Liver (tissue), 8 donors: ENCODE measurements at regions not wholly inside any gene's neighbourhood (a gene's known extent, or its start where the extent isn't known, plus 50 kb on each side); places are given as distances from the start of the nearest gene placed in this dataset.

Experiments
- DNase-seq: peaks from one replicate; pipeline ENCODE4 v3.0.0-alpha.2; 2017; ENCODE audit warnings: low spot score
- H3K27ac ChIP-seq, 2 donors: one replicate each; pipeline ENCODE4 v1.7.0; 2013; ENCODE audit warnings: inconsistent platforms in 2 of 2, low read length in 2 of 2, control low read depth in 1 of 2, low read depth in 1 of 2, mild to moderate bottlenecking in 1 of 2
- H3K27me3 ChIP-seq, 4 donors: one replicate each; pipeline versions ENCODE4 v1.6.1 to v1.7.0; 2013; ENCODE audit warnings: low read length in 3 of 4, inconsistent platforms in 1 of 4, mild to moderate bottlenecking in 1 of 4, moderate library complexity in 1 of 4; ENCODE audit not compliant: control insufficient read depth in 4 of 4, insufficient read depth in 4 of 4
- H3K36me3 ChIP-seq, 4 donors: one replicate each; pipeline versions ENCODE4 v1.6.1 to v1.7.0; 2013; ENCODE audit warnings: low read length in 3 of 4, mild to moderate bottlenecking in 3 of 4, low read depth in 1 of 4, moderate library complexity in 1 of 4; ENCODE audit not compliant: control insufficient read depth in 4 of 4, insufficient read depth in 3 of 4
- H3K4me1 ChIP-seq, 4 donors: one replicate each; pipeline versions ENCODE4 v1.6.1 to v1.7.0; 2013; ENCODE audit warnings: low read length in 3 of 4, mild to moderate bottlenecking in 3 of 4, moderate library complexity in 1 of 4; ENCODE audit not compliant: control insufficient read depth in 4 of 4, insufficient read depth in 4 of 4
- H3K4me3 ChIP-seq, 3 donors: one replicate each; pipeline versions ENCODE4 v1.6.1 to v1.7.0; 2013; ENCODE audit warnings: low read length in 3 of 3, control low read depth in 1 of 3, low read depth in 1 of 3, mild to moderate bottlenecking in 1 of 3
- H3K9ac ChIP-seq, 2 donors: one replicate each; pipeline ENCODE4 v1.7.0; 2013; ENCODE audit warnings: low read length in 2 of 2, mild to moderate bottlenecking in 2 of 2, moderate library complexity in 2 of 2, control low read depth in 1 of 2, low read depth in 1 of 2
- H3K9me3 ChIP-seq, 4 donors: one replicate each; pipeline versions ENCODE4 v1.6.1 to v1.7.0; 2013; ENCODE audit warnings: low read length in 3 of 4; ENCODE audit not compliant: control insufficient read depth in 4 of 4
- ATF3 ChIP-seq: IDR thresholded peaks from 2 replicates; pipeline ENCODE4 v1.6.1; 2016; ENCODE audit warnings: antibody characterized with exemption
- CTCF ChIP-seq: fragments of 150-350 bp; IDR thresholded peaks from 2 replicates; pipeline ENCODE4 v1.5.1; 2017; ENCODE audit warnings: improper control_type of control experiment, low read depth, low read length; ENCODE audit not compliant: missing input control
- EGR1 ChIP-seq, 2 donors: IDR thresholded peaks; 2 replicates each; pipeline ENCODE4 v1.6.1; 2016 to 2018; ENCODE audit warnings: antibody characterized with exemption in 2 of 2, low read depth in 2 of 2
- FOXA2 ChIP-seq: IDR thresholded peaks from 2 replicates; pipeline ENCODE4 v1.6.1; 2016; ENCODE audit warnings: antibody characterized with exemption
- HNF4A ChIP-seq, 2 donors: conservative IDR thresholded peaks; 2 replicates each; pipeline ENCODE4 v1.6.1; 2016; ENCODE audit warnings: antibody characterized with exemption in 2 of 2, mild to moderate bottlenecking in 2 of 2
- HNF4G ChIP-seq: IDR thresholded peaks from 2 replicates; pipeline ENCODE4 v1.6.1; 2016; ENCODE audit warnings: antibody characterized with exemption
- MAX ChIP-seq: IDR thresholded peaks from 2 replicates; pipeline ENCODE4 v1.6.1; 2016; ENCODE audit warnings: antibody characterized with exemption
- RAD21 ChIP-seq, 2 donors: IDR thresholded peaks; 2 replicates each; pipeline ENCODE4 v1.6.1; 2016; ENCODE audit warnings: antibody characterized with exemption in 2 of 2, mild to moderate bottlenecking in 2 of 2
- RXRA ChIP-seq, 2 donors: IDR thresholded peaks; 2 replicates each; pipeline ENCODE4 v1.6.1; 2017 to 2018; ENCODE audit warnings: antibody characterized with exemption in 2 of 2, mild to moderate bottlenecking in 1 of 2
- SP1 ChIP-seq: IDR thresholded peaks from 2 replicates; pipeline ENCODE4 v1.6.1; 2018; ENCODE audit warnings: antibody characterized with exemption, mild to moderate bottlenecking
- TAF1 ChIP-seq: conservative IDR thresholded peaks from 2 replicates; pipeline ENCODE4 v1.6.1; 2016; ENCODE audit warnings: antibody characterized with exemption, mild to moderate bottlenecking
- YY1 ChIP-seq: IDR thresholded peaks from 2 replicates; pipeline ENCODE4 v1.6.1; 2016; ENCODE audit warnings: antibody characterized with exemption, mild to moderate bottlenecking
- ZBTB33 ChIP-seq: IDR thresholded peaks from 2 replicates; pipeline ENCODE4 v1.6.1; 2016; ENCODE audit warnings: antibody characterized with exemption
- WGBS: extraction: QIAGEN DNeasy Blood & Tissue Kit; methylation state at CpG from one replicate; pipeline ENCODE4 v1.1.7; 2013; 5-methylcytosine and 5-hydroxymethylcytosine counted together
- donor health status: healthy.
- donor health status: healthy.
- donor health status: healthy.
- donor health status: healthy.
- donor health status: healthy.

GRCh38 chr16:82412770-82413169 is 214.0 kb upstream of the CDH13 start:
- DNase-seq = no peak
- Histone ChIP-seq H3K9me3 (no peaks in the 10 kb centered on the region), H3K9ac (no peak overlapping the region), H3K36me3 (no peaks in the 10 kb centered on the region), H3K4me3 (no peak overlapping the region), H3K27me3 (peaks cover 0 to 6% (median 2%) of the 10 kb centered on the region in 4 donors), H3K4me1 (no peaks in the 10 kb centered on the region), H3K27ac (no peak overlapping the region)
- WGBS = 87% methylated on average over 4 of the region's 4 CpGs
- TF ChIP-seq EGR1 (IDR thresholded peaks at IDR 0.05; ENCODE audit: low read depth in 2 of 2) = no peak
- no peak for TF ChIP-seq RAD21 (IDR thresholded peaks at IDR 0.05)
- no peak for TF ChIP-seq CTCF
- no peak for TF ChIP-seq HNF4G
- no peak for TF ChIP-seq FOXA2
- TF ChIP-seq TAF1 = no peak
- no peak for TF ChIP-seq MAX
- no peak for TF ChIP-seq RXRA (IDR thresholded peaks at IDR 0.05)

GRCh38 chr16:82405736-82406135 is 221.0 kb upstream of the CDH13 start:
- WGBS = 70% methylated on average over 6 of the region's 6 CpGs
- H3K4me3 ChIP-seq = no peak overlapping the region
- TF ChIP-seq HNF4G = no peak

GRCh38 chr16:82404586-82405315 is 222.0 kb upstream of the CDH13 start:
- TF ChIP-seq EGR1 (IDR thresholded peaks at IDR 0.05; ENCODE audit: low read depth in 2 of 2) (no peak), RAD21 (IDR thresholded peaks at IDR 0.05) (no peak), MAX (no peak), HNF4A (conservative IDR thresholded peaks at IDR 0.05) (no peak), SP1 (no peak), ZBTB33 (no peak), ATF3 (no peak), YY1 (no peak)
- Histone ChIP-seq H3K9ac (no peak overlapping the region), H3K9me3 (no peaks in the 10 kb centered on the region), H3K27ac (no peak overlapping the region), H3K27me3 (peaks cover 0 to 7% (median 2%) of the 10 kb centered on the region in 4 donors), H3K4me3 (no peak overlapping the region), H3K36me3 (no peaks in the 10 kb centered on the region), H3K4me1 (no peaks in the 10 kb centered on the region)
- no peak for DNase-seq
- WGBS = 80% methylated on average over 3 of the region's 3 CpGs

More at GRCh38 chr16:82405736-82406135, 221.0 kb upstream of the CDH13 start:
- H3K27ac ChIP-seq = no peak overlapping the region
- H3K36me3 ChIP-seq = no peaks in the 10 kb centered on the region
- H3K27me3 ChIP-seq = peaks cover 0 to 7% (median 3%) of the 10 kb centered on the region in 4 donors
- H3K4me1 ChIP-seq = no peaks in the 10 kb centered on the region
- DNase-seq = no peak
- no peaks in the 10 kb centered on the region for H3K9me3 ChIP-seq
- no peak overlapping the region for H3K9ac ChIP-seq
